ENCODE measurements at regions not wholly inside any gene's neighbourhood (a gene's known extent, or its start where the extent isn't known, plus 50 kb on each side); places are given as distances from the start of the nearest gene placed in this dataset.

DNA sequence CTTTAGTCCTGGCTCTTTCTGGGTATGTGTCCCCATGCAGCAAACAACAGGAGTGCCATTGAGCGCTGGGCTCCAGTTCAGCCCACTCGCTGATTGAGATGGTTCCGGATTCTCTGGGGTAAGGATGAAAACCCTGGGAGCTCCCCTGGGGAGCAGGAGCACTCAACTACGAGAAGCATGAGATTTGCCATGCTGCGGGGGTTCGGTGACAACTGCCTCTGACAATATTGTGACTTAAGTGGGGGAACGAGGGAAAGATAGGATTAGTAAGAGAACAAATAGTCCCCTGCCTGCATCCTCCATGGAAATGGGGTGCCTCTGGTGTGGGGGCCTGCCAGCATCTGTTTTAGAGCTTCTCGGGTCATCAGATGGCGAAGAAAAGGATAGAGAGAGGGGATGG lies 123.6 kb upstream of the IPO9 start:
- intact Hi-C loops (cut with DNase I), result loop anchor here in 5 of 10 donors (2.0 to 5.0 kb wide), 4 partner anchors 87 to 175 kb away; no protein-coding TSS in a partner anchor
- WGBS, 2 donors, result 92 to 94% methylated on average over 9 of the region's 9 CpGs
- peaks cover 20 to 62% (median 39%) of the 10 kb centered on the region in 9 donors for H3K4me1 ChIP-seq
- H3K27ac ChIP-seq, result no peak overlapping the region
- H3K4me3 ChIP-seq, result no peak overlapping the region
- peaks cover 0 to 6% (median 0%) of the 10 kb centered on the region in 9 donors for H3K36me3 ChIP-seq
- TF ChIP-seq, protein P1, sequence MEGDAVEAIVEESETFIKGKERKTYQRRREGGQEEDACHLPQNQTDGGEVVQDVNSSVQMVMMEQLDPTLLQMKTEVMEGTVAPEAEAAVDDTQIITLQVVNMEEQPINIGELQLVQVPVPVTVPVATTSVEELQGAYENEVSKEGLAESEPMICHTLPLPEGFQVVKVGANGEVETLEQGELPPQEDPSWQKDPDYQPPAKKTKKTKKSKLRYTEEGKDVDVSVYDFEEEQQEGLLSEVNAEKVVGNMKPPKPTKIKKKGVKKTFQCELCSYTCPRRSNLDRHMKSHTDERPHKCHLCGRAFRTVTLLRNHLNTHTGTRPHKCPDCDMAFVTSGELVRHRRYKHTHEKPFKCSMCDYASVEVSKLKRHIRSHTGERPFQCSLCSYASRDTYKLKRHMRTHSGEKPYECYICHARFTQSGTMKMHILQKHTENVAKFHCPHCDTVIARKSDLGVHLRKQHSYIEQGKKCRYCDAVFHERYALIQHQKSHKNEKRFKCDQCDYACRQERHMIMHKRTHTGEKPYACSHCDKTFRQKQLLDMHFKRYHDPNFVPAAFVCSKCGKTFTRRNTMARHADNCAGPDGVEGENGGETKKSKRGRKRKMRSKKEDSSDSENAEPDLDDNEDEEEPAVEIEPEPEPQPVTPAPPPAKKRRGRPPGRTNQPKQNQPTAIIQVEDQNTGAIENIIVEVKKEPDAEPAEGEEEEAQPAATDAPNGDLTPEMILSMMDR (IDR thresholded peaks at IDR 0.05), result no peak
- H3K9me3 ChIP-seq, result no peaks in the 10 kb centered on the region
- no peaks in the 10 kb centered on the region for H3K27me3 ChIP-seq
- DNase-seq (no peak), ATAC-seq (no peak)

DNA sequence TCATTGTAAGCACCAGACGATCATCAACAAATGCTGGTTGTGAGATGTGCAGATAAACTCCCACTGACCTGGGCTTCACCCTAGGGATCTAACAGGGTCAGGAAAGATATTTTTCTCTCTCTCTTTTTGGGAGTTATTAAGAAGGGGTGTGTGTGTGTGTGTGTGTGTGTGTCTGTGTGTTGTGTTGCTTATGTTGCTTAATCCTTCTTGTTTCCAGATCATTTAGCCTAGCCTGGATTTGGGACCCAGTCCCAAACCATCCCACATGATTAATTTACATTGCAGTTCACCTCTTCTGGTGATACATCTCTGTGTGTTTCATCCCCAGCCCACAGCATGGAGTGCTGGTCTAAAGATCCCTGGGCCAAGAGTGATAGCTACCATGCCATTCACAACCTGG lies 122.8 kb upstream of the IPO9 start:
- TF ChIP-seq, protein P1 (IDR thresholded peaks at IDR 0.05), result no peak
- no peaks in the 10 kb centered on the region for H3K27me3 ChIP-seq
- ATAC-seq, result no peak
- DNase-seq, result no peak
- no peaks in the 10 kb centered on the region for H3K9me3 ChIP-seq
- peak overlapping the region in 1 of 10 donors; percentile 44 for H3K27ac ChIP-seq
- no peak overlapping the region for H3K4me3 ChIP-seq
- H3K4me1 ChIP-seq, result peaks cover 24 to 69% (median 46%) of the 10 kb centered on the region in 9 donors
- intact Hi-C loops (cut with DNase I), result loop anchor here in 1 of 10 donors (5.0 kb wide), 1 partner anchor 86 kb away; no protein-coding TSS in a partner anchor
- WGBS, 2 donors, result 63 to 79% methylated on average over 1 of the region's 1 CpG
- H3K36me3 ChIP-seq, result peaks cover 0 to 6% (median 0%) of the 10 kb centered on the region in 9 donors

DNA sequence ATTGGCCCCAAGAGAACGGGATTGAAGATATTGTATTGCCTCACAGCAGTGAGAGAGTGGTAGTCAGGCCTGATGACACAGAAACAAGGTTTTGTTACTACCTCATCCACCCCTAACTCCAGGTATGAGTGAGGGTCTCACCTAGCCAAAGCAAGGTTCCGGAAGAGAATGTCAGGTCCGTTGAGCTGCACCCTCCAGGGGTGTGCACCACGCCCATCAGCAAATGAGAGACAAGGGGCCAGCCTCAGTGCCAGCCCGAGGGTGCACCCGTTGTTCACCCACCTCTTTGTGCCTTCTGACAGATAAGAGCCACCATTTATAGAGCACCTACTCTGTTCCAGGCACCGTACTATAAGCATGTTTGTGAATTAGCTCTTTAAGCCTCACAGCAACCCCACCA lies 121.9 kb upstream of the IPO9 start:
- Histone ChIP-seq H3K9me3 (no peaks in the 10 kb centered on the region), H3K4me1 (peaks cover 31 to 78% (median 55%) of the 10 kb centered on the region in 9 donors), H3K27me3 (no peaks in the 10 kb centered on the region), H3K36me3 (peaks cover 0 to 6% (median 0%) of the 10 kb centered on the region in 9 donors), H3K27ac (peak overlapping the region in 1 of 10 donors; percentile 44), H3K4me3 (no peak overlapping the region)
- no peak for DNase-seq
- intact Hi-C loops (cut with DNase I), result loop anchor here in 1 of 10 donors (5.0 kb wide), 1 partner anchor 85 kb away; no protein-coding TSS in a partner anchor
- ATAC-seq, result no peak
- WGBS, 2 donors, result 87 to 90% methylated on average over 7 of the region's 7 CpGs
- TF ChIP-seq, protein P1 (IDR thresholded peaks at IDR 0.05), result no peak

GRCh38 chr1:201707656-201708055 lies 121.3 kb upstream of the IPO9 start:
- H3K9me3 ChIP-seq, result no peaks in the 10 kb centered on the region
- H3K36me3 ChIP-seq, result peaks cover 0 to 6% (median 0%) of the 10 kb centered on the region in 9 donors
- 43 to 60% methylated on average over 2 of the region's 2 CpGs for WGBS, 2 donors
- TF ChIP-seq, protein P1 (IDR thresholded peaks at IDR 0.05), result no peak
- H3K27ac ChIP-seq, result no peak overlapping the region
- no peak overlapping the region for H3K4me3 ChIP-seq
- intact Hi-C loops (cut with DNase I), result loop anchor here in 4 of 10 donors (2.0 to 5.0 kb wide), 2 partner anchors 85 kb away; no protein-coding TSS in a partner anchor
- H3K4me1 ChIP-seq, result peaks cover 37 to 83% (median 62%) of the 10 kb centered on the region in 9 donors
- DNase-seq, result no peak
- H3K27me3 ChIP-seq, result no peaks in the 10 kb centered on the region
- no peak for ATAC-seq

All from heart right ventricle (tissue), 16 donors.